OCI-LY1 (cell line): ENCODE measurements at regions not wholly inside any gene's neighbourhood (a gene's known extent, or its start where the extent isn't known, plus 50 kb on each side); places are given as distances from the start of the nearest gene placed in this dataset.

Experiments used
- EZH2 ChIP-seq: fragments of 200-600 bp; sonication (generic), shearing (Covaris generic); IDR thresholded peaks from 2 replicates; pipeline ENCODE4 v1.8.0; 2017; ENCODE audit warnings: borderline replicate concordance, mixed run types, mild to moderate bottlenecking, antibody characterized with exemption, low read length, moderate library complexity, mixed read lengths
- TF ChIP-seq, protein P1 (sequence below): fragments of 200-600 bp; sonication (generic), shearing (Covaris generic); IDR thresholded peaks from 2 replicates; pipeline ENCODE4 v1.5.1; 2017; ENCODE audit warnings: mild to moderate bottlenecking, antibody characterized with exemption, low read length, moderate library complexity, mixed read lengths

DNA sequence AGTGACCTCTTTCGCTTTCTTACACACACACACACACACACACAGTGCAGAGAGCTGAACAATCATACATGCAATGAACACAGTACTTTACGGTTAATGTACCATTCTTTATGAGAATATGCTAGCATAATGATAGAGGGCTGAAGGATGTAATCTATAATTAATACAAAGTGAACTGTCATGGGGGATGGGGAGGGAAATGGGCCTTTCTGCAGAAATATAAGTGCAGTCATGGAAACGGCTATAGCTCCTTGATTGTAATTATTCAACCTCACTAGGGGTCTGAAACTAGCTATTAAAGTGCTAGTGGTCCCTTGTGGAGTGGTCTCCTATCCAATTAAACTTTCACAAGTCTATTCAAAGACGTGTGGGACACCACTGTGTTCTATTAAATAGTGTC is 443.2 kb upstream of the FOXG1 start:
- TF ChIP-seq, protein P1, sequence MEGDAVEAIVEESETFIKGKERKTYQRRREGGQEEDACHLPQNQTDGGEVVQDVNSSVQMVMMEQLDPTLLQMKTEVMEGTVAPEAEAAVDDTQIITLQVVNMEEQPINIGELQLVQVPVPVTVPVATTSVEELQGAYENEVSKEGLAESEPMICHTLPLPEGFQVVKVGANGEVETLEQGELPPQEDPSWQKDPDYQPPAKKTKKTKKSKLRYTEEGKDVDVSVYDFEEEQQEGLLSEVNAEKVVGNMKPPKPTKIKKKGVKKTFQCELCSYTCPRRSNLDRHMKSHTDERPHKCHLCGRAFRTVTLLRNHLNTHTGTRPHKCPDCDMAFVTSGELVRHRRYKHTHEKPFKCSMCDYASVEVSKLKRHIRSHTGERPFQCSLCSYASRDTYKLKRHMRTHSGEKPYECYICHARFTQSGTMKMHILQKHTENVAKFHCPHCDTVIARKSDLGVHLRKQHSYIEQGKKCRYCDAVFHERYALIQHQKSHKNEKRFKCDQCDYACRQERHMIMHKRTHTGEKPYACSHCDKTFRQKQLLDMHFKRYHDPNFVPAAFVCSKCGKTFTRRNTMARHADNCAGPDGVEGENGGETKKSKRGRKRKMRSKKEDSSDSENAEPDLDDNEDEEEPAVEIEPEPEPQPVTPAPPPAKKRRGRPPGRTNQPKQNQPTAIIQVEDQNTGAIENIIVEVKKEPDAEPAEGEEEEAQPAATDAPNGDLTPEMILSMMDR, result no peak
- no peak for TF ChIP-seq EZH2
